Gastrocnemius medialis (tissue), 4 donors: ENCODE measurements at regions not wholly inside any gene's neighbourhood (a gene's known extent, or its start where the extent isn't known, plus 50 kb on each side); places are given as distances from the start of the nearest gene placed in this dataset.

Experiments used
- ATAC-seq, 2 donors: fragments of 150-250 bp; one replicate each; pipeline ENCODE4 v1.9.1; 2016
- DNase-seq, 2 donors: peaks; one replicate each; pipeline ENCODE4 v3.0.0-alpha.2; 2019
- H3K27ac ChIP-seq, 4 donors: fragments of 200-600 bp; sonication (generic); 1 replicate in 1 of 4; 2 replicates in 3 of 4; pipeline ENCODE4 v1.5.1; 2016 to 2018; ENCODE audit warnings: mild to moderate bottlenecking in 2 of 4, moderate library complexity in 1 of 4
- H3K27me3 ChIP-seq, 3 donors: fragments of 200-600 bp; sonication (generic) in 2 of 3; 1 replicate in 1 of 3; 2 replicates in 2 of 3; pipeline versions ENCODE4 v1.5.1 to v1.6.0; 2016 to 2019; ENCODE audit warnings: mild to moderate bottlenecking in 1 of 3, moderate library complexity in 1 of 3
- H3K36me3 ChIP-seq, 2 donors: fragments of 200-600 bp; sonication (generic) in 1 of 2; one replicate each; pipeline ENCODE4 v1.5.1; 2017 to 2018
- H3K4me1 ChIP-seq, 2 donors: fragments of 200-600 bp; sonication (generic) in 1 of 2; one replicate each; pipeline ENCODE4 v1.5.1; 2016 to 2017; ENCODE audit warnings: mild to moderate bottlenecking in 2 of 2
- H3K4me3 ChIP-seq, 4 donors: fragments of 200-600 bp; sonication (generic) in 3 of 4; 1 replicate in 1 of 4; 2 replicates in 3 of 4; pipeline ENCODE4 v1.5.1; 2016 to 2019; ENCODE audit warnings: mild to moderate bottlenecking in 2 of 4
- H3K9me3 ChIP-seq, 3 donors: fragments of 200-600 bp; sonication (generic) in 2 of 3; 1 replicate in 1 of 3; 2 replicates in 2 of 3; pipeline ENCODE4 v1.5.1; 2016 to 2019
- POLR2A ChIP-seq, 2 donors: fragments of 450-650 bp; IDR thresholded peaks; one replicate each; pipeline ENCODE4 v1.6.1; 2017; ENCODE audit warnings: antibody characterized with exemption in 2 of 2, mild to moderate bottlenecking in 2 of 2, moderate library complexity in 2 of 2
- in situ Hi-C, 4 donors: fragments of 200-750 bp; cut with MboI; loops; one replicate each; pipeline versions ENCODE4 v1.15.0 to v1.8.0; 2017; ENCODE audit warnings: low sequenced_read_pairs in 4 of 4
- intact Hi-C: fragments of 100-400 bp; cut with DNase I; formaldehyde crosslinking; loops from one replicate; pipeline ENCODE4 v1.15.1; 2023; ENCODE audit warnings: low total_unique reads
- TF ChIP-seq, protein P1 (sequence below), 5 experiments: fragments of 450-650 bp in 3 of 5; fragments of 200-600 bp in 2 of 5; sonication (generic) in 2 of 5; IDR thresholded peaks in 4 of 5; conservative IDR thresholded peaks in 1 of 5; 1 replicate in 4 of 5; 2 replicates in 1 of 5; pipeline ENCODE4 v1.5.1; 2016 to 2019; ENCODE audit warnings: antibody characterized with exemption in 5 of 5, mild to moderate bottlenecking in 3 of 5, moderate library complexity in 3 of 5

- no peak for TF ChIP-seq POLR2A (IDR thresholded peaks at IDR 0.05)
- TF ChIP-seq, protein P1, sequence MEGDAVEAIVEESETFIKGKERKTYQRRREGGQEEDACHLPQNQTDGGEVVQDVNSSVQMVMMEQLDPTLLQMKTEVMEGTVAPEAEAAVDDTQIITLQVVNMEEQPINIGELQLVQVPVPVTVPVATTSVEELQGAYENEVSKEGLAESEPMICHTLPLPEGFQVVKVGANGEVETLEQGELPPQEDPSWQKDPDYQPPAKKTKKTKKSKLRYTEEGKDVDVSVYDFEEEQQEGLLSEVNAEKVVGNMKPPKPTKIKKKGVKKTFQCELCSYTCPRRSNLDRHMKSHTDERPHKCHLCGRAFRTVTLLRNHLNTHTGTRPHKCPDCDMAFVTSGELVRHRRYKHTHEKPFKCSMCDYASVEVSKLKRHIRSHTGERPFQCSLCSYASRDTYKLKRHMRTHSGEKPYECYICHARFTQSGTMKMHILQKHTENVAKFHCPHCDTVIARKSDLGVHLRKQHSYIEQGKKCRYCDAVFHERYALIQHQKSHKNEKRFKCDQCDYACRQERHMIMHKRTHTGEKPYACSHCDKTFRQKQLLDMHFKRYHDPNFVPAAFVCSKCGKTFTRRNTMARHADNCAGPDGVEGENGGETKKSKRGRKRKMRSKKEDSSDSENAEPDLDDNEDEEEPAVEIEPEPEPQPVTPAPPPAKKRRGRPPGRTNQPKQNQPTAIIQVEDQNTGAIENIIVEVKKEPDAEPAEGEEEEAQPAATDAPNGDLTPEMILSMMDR (IDR thresholded peaks at IDR 0.05 in 4 of 5, conservative IDR thresholded peaks at IDR 0.05 in 1 of 5): no peak
- no peaks in the 10 kb centered on the region for H3K9me3 ChIP-seq
- ATAC-seq: no peak
- no peak overlapping the region for H3K4me3 ChIP-seq
- in situ Hi-C loops (no loop called here), intact Hi-C loops (no loop called here)
- no peaks in the 10 kb centered on the region for H3K36me3 ChIP-seq
- DNase-seq: no peak
- no peak overlapping the region for H3K27ac ChIP-seq
- no peaks in the 10 kb centered on the region for H3K27me3 ChIP-seq
- no peaks in the 10 kb centered on the region for H3K4me1 ChIP-seq
These were observed 249.3 kb upstream of the GATB start for GRCh38 chr4:152009983-152010709.

DNA sequence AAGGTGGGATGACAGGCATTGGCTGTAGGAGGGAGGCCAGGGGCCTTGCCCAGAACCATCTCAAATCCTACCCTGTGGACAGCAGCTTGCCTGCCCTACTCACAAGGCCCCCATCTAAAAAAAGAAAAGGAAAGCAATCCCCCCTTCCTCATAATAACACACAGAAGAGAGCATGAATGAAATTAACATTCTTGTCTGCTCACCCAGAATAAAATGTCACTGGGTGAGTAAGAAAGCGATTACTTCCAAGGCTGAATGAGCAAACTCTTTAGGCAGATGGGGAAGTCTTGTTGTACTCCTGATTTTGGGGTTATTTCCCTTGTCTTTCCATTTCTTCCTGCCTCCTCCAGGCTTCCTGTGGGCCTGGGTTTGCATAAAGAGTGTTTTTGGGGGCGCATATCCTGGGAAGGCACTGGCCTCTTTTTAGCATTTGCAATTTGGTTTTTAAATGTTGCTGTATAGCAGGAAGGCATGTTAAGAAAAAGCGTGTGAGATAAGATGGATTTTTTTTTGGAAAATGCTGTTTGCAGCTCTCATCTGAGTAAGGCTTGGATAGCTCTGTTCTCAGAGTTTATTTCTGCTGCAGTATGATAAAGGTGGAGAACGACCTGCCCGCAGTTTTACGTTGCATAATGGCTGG is 248.3 kb upstream of the GATB start:
- Histone ChIP-seq H3K4me1 (no peaks in the 10 kb centered on the region), H3K36me3 (no peaks in the 10 kb centered on the region), H3K27me3 (no peaks in the 10 kb centered on the region), H3K4me3 (no peak overlapping the region), H3K9me3 (no peaks in the 10 kb centered on the region), H3K27ac (no peak overlapping the region)
- DNase-seq: no peak
- in situ Hi-C loops: no loop called here
- intact Hi-C loops: no loop called here
- no peak for ATAC-seq
- no peak for TF ChIP-seq POLR2A (IDR thresholded peaks at IDR 0.05)
- TF ChIP-seq, protein P1 (IDR thresholded peaks at IDR 0.05 in 4 of 5, conservative IDR thresholded peaks at IDR 0.05 in 1 of 5): no peak

- in situ Hi-C loops: no loop called here
- no peak overlapping the region for H3K27ac ChIP-seq
- H3K9me3 ChIP-seq: no peaks in the 10 kb centered on the region
- ATAC-seq (no peak), DNase-seq (no peak)
- no peaks in the 10 kb centered on the region for H3K4me1 ChIP-seq
- no peak overlapping the region for H3K4me3 ChIP-seq
- H3K36me3 ChIP-seq: no peaks in the 10 kb centered on the region
- no peaks in the 10 kb centered on the region for H3K27me3 ChIP-seq
- no peak for TF ChIP-seq POLR2A (IDR thresholded peaks at IDR 0.05)
- TF ChIP-seq, protein P1 (IDR thresholded peaks at IDR 0.05 in 4 of 5, conservative IDR thresholded peaks at IDR 0.05 in 1 of 5): no peak
- intact Hi-C loops: no loop called here
These were observed 246.3 kb upstream of the GATB start for GRCh38 chr4:152007111-152007510.

- no peak for TF ChIP-seq POLR2A (IDR thresholded peaks at IDR 0.05)
- TF ChIP-seq, protein P1 (IDR thresholded peaks at IDR 0.05 in 4 of 5, conservative IDR thresholded peaks at IDR 0.05 in 1 of 5): no peak
- no peak for ATAC-seq
- Histone ChIP-seq H3K4me3 (no peak overlapping the region), H3K36me3 (no peaks in the 10 kb centered on the region), H3K27me3 (no peaks in the 10 kb centered on the region), H3K27ac (no peak overlapping the region), H3K4me1 (no peaks in the 10 kb centered on the region), H3K9me3 (no peaks in the 10 kb centered on the region)
- no peak for DNase-seq
- in situ Hi-C loops: no loop called here
- intact Hi-C loops: no loop called here
These were observed 244.0 kb upstream of the GATB start for GRCh38 chr4:152004801-152005200.
